DMS114 treated with DMSO at 0.1 percent for 48 hours (cell line): ENCODE measurements at regions not wholly inside any gene's neighbourhood (a gene's known extent, or its start where the extent isn't known, plus 50 kb on each side); places are given as distances from the start of the nearest gene placed in this dataset.
"Not testable (repeated sequence)": the region's sequence is repeated elsewhere in the genome, so short reads cannot be mapped to it uniquely, and the experiment has no call there.

Experiments
- DNase-seq: peaks from one replicate; lab custom pipeline; 2025; ENCODE audit not compliant: unreplicated experiment; lab: John Stamatoyannopoulos, UW

GRCh38 chr7:1300206-1300605 is 67.5 kb downstream of the UNCX start:
- DNase-seq = no peak

DNA sequence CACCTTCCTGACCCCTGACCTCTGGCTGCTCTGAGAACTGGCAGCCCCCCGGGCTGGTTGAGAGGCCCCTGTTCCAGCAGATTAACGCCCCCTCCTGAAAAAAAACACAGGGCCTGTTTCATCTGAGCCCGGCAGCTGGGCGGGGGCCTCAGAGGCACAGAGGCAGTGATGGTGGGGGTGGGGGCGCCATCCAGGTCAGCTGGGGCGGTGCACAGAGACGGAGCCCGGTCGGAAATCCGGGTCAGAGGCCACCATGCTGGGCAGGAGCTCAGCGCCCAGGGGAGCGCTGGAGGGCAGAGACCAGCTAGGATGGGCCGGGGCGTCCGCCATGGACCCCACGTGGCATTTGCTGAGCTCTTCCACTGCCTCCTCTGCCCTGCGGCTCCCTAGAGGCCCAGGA is 68.0 kb downstream of the UNCX start:
- DNase-seq = no peak

DNA sequence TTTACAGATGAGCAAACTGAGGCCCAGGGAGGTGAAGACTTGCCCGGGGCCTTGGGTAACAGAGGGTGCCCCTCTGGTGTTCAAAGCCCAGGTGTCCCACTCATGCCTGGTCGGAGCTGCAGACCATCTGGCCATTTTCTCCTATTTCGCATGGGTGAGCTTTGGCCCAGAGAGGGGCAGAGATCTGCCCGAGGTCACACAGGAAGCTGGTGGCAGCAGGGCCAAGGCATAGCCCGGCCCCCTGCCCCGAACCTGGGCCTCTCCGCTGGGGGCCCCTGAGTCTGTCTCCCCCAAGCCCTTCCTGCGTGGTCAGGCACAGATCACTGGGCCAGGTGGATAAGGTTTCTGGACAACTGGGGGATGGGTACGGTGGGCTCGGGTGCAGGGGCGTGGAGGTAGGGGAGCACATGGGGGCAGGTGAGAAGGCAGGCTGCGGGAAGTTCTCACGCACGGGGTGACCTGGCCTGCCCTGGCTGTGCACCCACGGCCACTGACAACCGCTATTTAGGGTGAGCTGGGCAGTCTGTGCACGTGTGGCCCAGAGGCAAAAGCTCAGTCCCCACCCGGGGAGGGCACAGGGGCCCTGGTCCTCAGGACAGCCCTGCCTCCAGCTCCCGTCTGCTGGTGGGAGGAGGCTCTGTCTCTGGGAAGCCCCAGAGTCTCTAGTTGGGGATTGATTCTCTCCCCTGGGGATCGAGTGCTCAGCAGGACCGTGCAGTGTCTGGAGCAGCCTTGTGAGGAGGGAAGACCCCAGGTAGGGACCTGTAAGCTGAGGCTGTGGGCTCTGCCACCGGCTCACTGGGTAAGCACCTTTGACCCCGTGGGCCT is 68.6 kb downstream of the UNCX start:
- DNase-seq = no peak

DNA sequence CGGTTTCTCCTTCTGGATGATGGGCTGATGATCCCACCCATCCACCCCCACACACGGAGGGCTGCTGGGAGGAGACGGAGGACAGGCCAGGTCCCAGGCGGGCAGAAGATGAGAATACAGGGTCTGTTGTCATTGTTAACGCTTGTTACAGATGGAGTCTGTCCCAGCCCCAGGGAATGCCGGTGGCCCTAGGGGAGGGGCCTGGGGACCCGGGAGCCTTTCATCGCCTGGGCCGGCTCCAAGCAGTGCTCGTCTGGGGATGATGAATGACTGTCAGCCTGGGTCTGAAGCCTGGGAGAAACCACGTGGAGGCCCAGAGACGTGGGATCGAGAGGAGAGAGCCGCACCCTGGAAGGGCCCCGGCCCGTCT is 69.2 kb downstream of the UNCX start:
- no peak for DNase-seq

DNA sequence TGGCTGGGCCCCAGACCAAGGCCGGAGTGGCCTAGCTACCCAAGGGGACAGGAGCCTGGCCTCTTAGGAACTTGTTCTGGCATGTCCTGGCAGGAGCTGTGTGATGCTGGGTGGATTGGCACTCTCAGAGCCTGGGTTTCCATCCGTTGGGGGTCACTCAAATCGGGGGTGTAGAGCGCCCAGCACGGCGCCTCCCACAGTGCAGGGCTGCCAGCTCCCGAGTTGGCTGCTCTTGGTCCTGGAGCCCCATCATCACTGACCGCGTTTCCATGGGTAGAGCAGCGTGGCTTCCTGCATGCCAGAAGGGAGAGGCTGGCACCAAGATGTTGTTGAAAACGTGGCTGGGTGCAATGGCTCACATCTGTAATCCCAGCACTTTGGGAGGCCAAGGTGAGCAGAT is 70.3 kb downstream of the UNCX start:
- no peak for DNase-seq

DNA sequence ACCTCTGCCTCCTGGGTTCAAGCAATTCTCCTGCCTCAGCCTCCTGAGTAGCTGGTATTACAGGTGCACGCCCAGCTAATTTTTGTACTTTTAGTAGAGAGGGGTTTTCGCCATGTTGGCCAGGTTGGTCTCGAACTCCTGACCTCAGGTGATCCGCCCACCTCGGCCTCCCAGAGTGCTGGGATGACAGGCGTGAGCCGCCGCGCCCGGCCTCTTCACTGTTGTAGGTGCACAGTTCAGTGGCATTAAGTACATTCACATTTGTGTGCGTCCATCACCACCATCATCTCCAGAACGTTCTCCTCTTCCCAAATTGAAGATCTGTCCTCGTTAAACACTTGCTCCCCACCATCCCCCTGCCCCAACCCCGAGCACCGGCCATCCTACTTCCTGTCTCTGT is 71.3 kb downstream of the UNCX start:
- not testable (repeated sequence) for DNase-seq

DNA sequence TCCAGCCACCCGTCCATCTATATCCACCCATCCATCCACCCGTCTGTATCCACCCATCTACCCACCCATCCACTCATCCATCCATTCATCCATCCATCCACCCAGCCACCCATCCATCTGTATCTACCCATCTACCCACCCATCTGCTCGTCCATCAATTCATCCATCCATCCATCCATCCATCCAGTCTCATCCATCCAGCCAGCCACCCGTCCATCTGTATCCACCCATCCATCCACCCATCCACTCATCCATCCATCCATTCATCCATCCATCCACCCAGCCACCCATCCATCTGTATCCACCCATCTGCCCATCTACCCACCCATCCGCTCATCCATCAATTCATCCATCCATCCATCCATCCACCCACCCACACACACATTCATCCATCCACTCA is 73.2 kb downstream of the UNCX start:
- no peak for DNase-seq

- no peak for DNase-seq
Observed at GRCh38 chr7:1307828-1308227, 75.2 kb downstream of the UNCX start.

DNA sequence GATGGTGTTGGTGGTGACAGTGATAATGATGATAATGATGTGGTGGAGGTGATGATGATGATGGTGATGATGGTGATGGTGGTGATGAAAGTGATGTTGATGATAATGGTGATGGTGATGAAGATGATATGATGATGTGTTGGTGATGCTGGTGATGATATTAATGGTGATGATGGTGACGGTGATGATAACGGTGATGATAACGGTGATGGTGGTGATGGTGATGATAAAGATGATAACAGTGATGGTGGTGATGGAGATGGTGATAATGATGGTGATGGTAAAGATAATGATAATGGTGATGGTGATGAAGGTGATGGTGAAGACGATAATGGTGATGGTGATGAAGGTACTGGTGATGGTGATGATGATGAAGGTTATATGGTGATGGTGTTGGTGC is 76.6 kb downstream of the UNCX start:
- no peak for DNase-seq

- no peak for DNase-seq
Observed at GRCh38 chr7:1309996-1310395, 77.3 kb downstream of the UNCX start.

- DNase-seq = no peak
Observed at GRCh38 chr7:1310936-1311335, 78.3 kb downstream of the UNCX start.

DNA sequence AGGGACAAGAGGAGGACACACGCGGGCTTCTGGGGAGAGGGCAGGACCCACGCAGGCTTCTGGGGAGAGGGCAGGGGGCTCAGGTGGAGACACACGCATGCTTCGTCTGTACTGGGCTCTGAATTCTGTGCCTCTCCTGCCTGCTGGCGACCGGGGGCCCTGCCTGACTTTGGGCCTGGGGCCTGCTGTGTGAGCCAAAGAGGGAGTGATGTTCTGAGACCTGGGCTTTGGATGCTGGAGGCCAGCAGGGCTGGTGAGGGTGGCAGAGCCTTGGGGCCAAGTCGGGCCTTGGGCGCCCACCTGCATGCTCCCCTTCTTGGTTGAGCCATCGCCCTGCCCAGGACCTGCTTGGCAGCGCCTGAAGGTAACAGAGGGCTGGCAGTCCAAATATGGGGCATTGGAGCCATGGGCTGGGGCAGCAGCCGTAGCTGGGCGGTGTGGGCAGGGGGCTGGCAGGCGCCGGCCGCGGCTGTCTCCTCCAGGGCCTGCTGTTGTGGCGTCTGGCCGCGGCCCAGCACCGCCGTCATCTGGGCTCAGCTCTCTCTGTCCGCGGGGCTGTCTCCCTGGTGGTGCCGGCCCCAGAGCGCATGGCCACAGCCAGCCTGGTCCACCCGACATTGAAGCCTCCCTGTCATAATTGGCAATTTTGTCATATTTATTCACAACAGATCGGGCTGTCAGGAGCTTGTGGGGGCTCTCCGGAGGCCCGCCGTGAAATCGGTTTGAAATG is 78.9 kb downstream of the UNCX start:
- DNase-seq = no peak

- no peak for DNase-seq
Observed at GRCh38 chr7:1312136-1313070, 79.7 kb downstream of the UNCX start.

DNA sequence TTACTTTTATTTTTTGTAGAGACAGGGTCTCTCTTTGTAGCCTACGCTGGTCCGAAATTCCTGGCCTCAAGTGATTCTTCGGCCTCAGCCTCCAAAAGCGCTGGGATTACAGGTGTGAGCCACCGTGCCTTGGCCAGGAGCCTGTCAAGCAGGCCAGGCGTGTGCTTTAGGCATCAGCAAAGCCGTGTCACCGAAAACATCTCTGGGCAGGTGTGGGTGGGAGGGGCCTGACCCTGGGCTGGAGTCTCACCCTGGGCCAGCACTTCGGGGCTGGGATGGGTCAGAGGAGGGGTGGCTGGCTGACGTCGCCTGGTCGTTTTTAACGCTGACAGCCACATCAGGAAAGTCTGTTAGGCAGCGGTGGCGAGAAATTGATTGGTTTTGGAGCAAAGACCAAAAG is 80.9 kb downstream of the UNCX start:
- no peak for DNase-seq

- no peak for DNase-seq
Observed at GRCh38 chr7:1314021-1314907, 81.6 kb downstream of the UNCX start.

DNA sequence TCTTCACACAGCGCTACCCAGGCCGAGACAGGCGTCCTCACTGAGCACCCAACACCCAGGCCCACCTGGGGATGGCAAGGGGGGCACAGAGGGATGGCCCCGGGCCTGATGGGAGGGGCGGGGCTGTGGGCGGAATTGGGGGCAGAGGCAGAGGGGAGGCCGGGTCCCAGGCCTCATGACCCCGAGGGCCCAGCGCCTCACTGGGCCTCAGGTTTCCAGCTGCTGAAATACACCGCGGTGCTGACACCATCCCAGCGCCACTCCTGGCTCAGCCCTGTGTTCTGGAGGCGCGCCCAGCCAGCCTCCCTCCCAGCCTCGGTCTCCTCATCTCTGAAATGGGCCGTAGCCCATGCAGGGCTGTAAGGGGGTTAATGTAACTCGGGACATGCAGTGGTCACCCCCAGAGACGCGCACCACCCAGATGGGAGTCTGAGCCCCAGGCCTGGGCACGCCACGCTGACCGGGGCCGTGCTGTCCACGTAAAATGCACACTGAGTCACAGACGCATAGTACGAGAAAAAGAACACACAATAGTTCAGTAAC is 82.3 kb downstream of the UNCX start:
- no peak for DNase-seq

- DNase-seq = no peak
Observed at GRCh38 chr7:1316086-1316485, 83.4 kb downstream of the UNCX start.

DNA sequence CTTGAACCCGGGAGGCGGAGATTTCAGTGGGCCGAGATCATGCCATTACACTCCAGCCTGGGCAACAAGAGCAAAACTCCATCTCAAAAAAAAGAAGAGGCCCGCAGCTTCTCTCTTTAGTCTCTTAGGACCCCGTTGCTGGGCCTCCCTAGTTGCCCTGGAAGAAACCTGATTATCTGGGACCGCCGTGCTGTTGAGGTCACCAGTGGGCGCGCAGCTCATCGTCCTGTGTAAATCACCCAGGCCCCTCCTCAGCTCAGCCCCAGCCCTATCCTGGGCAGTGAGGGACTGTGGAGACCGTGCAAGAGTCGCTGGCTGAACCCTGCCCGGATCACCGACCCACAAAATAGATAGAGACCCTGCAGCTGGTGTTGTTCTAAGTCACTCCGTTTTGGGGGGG is 85.0 kb downstream of the UNCX start:
- DNase-seq = no peak

DNA sequence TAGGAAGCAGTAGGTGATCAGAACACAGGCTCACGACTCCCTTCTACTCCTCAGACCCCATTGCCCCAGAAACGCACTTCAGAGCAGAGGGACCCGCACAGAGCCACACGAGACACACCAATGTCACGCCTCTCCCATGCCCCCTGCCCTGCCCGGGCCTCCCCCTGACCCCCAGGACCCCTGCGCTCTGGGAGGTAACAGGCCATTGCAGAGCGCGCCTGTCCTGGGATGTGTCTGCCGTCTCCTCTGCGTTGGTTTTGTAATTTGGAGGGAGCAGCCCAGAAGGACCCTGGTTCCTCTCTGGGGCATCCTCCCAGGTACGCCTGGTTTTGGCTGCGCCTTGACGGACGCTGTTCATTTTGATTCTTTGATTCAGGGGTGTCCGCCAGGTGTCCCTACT is 85.4 kb downstream of the UNCX start:
- no peak for DNase-seq

DNA sequence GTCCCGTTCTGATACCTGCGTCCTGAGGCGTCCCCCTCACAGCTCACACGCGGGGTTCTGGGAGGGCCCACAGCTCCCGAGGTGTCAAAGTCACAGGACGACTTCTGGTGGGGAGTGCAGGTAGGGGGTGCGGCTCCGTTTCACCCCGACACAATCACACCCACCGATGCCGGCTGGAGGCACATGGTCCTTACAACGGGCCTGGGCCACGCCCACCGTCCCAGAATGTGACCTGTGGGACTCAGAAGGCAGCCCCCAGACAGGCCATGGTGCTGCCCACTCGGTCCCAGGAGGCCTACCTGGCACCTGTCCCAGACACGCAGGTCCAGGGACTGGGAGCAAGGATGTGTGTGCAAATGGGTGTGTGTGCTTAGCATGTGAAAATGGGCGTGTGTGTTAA is 86.0 kb downstream of the UNCX start:
- DNase-seq = no peak
